ENCODE measurements at regions not wholly inside any gene's neighbourhood (a gene's known extent, or its start where the extent isn't known, plus 50 kb on each side); places are given as distances from the start of the nearest gene placed in this dataset.

DNA sequence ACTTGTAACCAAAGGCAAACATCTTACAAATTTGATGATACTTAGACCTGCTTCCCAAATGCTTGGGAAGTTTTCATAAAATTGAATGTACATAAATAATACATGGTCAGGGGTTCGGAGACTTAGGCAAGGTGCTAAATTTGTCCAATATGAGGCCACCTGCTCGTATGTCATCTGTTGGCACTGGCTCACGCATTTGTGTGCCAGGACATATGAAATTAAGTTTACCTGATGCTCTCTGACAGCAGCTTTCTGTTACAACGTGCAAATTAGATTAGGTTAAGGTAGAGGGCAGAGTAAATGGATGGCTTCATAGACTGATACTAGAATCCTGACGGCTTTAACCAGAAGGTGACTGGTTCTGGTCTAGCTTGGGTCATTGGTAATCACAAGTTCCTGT, 970.3 kb upstream of the RBFOX1 start:
- no peak for DNase-seq
- no peaks in the 10 kb centered on the region for H3K9me3 ChIP-seq
- TF ChIP-seq, protein P1, sequence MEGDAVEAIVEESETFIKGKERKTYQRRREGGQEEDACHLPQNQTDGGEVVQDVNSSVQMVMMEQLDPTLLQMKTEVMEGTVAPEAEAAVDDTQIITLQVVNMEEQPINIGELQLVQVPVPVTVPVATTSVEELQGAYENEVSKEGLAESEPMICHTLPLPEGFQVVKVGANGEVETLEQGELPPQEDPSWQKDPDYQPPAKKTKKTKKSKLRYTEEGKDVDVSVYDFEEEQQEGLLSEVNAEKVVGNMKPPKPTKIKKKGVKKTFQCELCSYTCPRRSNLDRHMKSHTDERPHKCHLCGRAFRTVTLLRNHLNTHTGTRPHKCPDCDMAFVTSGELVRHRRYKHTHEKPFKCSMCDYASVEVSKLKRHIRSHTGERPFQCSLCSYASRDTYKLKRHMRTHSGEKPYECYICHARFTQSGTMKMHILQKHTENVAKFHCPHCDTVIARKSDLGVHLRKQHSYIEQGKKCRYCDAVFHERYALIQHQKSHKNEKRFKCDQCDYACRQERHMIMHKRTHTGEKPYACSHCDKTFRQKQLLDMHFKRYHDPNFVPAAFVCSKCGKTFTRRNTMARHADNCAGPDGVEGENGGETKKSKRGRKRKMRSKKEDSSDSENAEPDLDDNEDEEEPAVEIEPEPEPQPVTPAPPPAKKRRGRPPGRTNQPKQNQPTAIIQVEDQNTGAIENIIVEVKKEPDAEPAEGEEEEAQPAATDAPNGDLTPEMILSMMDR (IDR thresholded peaks at IDR 0.05), result no peak
- no peaks in the 10 kb centered on the region for H3K36me3 ChIP-seq
- no peak overlapping the region for H3K27ac ChIP-seq
- H3K27me3 ChIP-seq, result no peaks in the 10 kb centered on the region
- H3K4me1 ChIP-seq, result no peaks in the 10 kb centered on the region
- no peak overlapping the region for H3K4me3 ChIP-seq

DNA sequence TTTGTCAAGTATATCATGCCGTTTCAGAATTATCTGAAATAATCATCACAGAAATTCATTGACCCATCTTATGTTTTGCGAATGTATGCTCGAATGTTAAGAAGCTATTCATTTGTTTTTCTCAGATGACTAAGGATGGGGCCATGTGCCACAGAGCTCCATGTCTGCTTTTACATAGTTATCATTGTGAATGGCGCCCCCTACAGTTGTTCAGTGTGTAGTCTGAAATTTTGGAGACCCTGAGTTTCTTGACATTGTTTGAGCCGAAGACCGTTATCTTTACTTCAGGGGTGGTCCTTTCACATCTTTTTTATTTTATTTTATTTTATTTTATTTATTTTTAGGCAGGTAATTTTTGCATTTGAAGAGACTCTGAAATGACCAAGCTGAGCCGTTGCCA, 972.0 kb upstream of the RBFOX1 start:
- no peaks in the 10 kb centered on the region for H3K4me1 ChIP-seq
- H3K27me3 ChIP-seq, result no peaks in the 10 kb centered on the region
- TF ChIP-seq, protein P1 (IDR thresholded peaks at IDR 0.05), result no peak
- TF ChIP-seq POLR2A (IDR thresholded peaks at IDR 0.05), result no peak
- H3K27ac ChIP-seq, result no peak overlapping the region
- no peak overlapping the region for H3K4me3 ChIP-seq
- H3K9me3 ChIP-seq, result no peaks in the 10 kb centered on the region
- no peaks in the 10 kb centered on the region for H3K36me3 ChIP-seq
- DNase-seq, result no peak

DNA sequence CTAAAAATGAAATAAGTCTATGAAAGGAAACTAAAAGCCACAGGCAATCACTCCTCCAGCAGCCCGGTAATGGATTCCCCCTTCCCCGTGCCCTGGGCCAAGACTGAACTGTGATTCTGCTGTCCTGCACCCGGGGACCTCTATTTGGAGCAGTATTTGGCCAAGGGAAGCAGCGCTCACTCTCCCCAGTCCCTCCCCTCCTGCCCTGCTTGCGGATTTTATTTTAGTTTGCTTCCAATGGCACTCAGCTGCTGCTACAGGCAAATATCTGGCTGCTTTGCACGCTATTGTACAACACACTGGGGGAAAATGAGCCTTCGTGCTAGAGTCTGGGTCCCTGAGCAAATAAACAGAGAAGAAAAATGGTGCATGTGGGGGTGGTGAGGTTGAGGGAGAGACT, 975.7 kb upstream of the RBFOX1 start:
- Histone ChIP-seq H3K4me1 (no peaks in the 10 kb centered on the region), H3K27me3 (no peaks in the 10 kb centered on the region), H3K9me3 (no peaks in the 10 kb centered on the region), H3K4me3 (no peak overlapping the region), H3K36me3 (no peaks in the 10 kb centered on the region), H3K27ac (no peak overlapping the region)
- DNase-seq, result no peak
- TF ChIP-seq POLR2A (IDR thresholded peaks at IDR 0.05), result no peak
- TF ChIP-seq, protein P1 (IDR thresholded peaks at IDR 0.05), result no peak

DNA sequence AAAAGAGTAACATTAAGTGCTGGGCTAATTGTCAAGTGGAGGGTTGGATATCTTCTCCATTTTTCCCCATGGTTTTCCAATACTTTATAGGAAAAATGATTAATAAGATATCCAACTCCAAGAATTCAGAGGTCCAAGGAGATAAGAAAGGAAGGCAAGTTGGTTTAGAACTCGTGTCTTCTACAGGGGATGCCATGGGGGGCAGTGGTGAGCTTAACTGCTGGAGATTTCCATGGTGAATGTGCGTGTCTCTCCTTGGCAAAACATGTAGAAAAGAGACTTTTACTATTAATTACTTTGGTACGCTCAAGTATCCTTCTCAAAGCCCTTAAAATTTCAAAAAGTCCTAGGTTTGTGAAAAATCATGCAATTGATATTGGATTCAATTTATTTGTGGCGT, 982.9 kb upstream of the RBFOX1 start:
- TF ChIP-seq, protein P1 (IDR thresholded peaks at IDR 0.05), result no peak
- Histone ChIP-seq H3K27me3 (no peaks in the 10 kb centered on the region), H3K9me3 (no peaks in the 10 kb centered on the region), H3K36me3 (no peaks in the 10 kb centered on the region), H3K27ac (no peak overlapping the region), H3K4me3 (no peak overlapping the region), H3K4me1 (no peaks in the 10 kb centered on the region)
- no peak for DNase-seq

DNA sequence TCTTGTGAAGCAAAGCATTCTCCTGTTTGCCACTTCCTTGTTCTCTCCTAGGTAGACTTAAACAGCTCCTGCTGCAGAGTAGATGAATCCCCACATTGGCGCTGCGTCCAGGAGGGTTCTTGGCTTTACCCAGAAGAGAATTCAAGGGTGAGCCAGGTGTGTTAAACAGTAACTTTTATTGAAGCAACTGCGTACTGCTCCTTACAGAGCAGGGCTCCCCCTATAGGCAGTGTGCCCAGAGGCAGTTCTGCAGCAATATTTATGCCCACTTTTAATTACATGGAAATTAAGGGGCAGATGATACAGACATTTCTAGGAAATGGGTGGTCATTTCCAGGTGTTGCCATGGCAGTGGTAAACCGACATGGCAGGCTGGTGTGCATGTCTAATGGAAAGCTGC, 987.6 kb upstream of the RBFOX1 start:
- no peak overlapping the region for H3K27ac ChIP-seq
- DNase-seq, result no peak
- H3K4me1 ChIP-seq, result no peaks in the 10 kb centered on the region
- TF ChIP-seq, protein P1 (IDR thresholded peaks at IDR 0.05), result peak in 3 of 6 experiments; percentile 29 to 39 (median 38)
- TF ChIP-seq POLR2A (IDR thresholded peaks at IDR 0.05), result no peak
- H3K9me3 ChIP-seq, result no peaks in the 10 kb centered on the region
- no peaks in the 10 kb centered on the region for H3K27me3 ChIP-seq
- no peak overlapping the region for H3K4me3 ChIP-seq
- no peaks in the 10 kb centered on the region for H3K36me3 ChIP-seq

DNA sequence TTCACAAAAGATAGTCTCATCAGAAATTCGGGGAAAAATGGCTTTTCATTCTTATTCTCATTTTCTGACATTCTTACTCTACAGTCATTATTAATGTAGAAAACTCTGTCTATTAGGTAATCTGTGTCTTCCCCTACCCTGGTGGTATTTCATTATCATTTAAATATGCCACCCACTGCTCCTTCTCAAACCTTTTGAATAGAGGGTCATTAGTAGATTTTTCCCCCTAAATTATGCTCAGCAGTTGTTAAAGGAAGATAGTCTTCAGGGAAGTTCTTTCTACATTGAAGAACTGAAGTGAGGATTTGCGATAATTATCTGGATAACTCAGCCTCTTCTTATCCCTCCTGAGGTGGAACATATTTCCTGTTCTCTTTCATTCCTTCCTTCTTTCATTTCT, 989.5 kb upstream of the RBFOX1 start:
- TF ChIP-seq, protein P1 (IDR thresholded peaks at IDR 0.05), result no peak
- TF ChIP-seq POLR2A (IDR thresholded peaks at IDR 0.05), result no peak
- Histone ChIP-seq H3K27me3 (no peaks in the 10 kb centered on the region), H3K4me1 (no peaks in the 10 kb centered on the region), H3K9me3 (no peaks in the 10 kb centered on the region), H3K4me3 (no peak overlapping the region), H3K27ac (no peak overlapping the region), H3K36me3 (no peaks in the 10 kb centered on the region)
- no peak for DNase-seq
